ENCODE measurements at regions not wholly inside any gene's neighbourhood (a gene's known extent, or its start where the extent isn't known, plus 50 kb on each side); places are given as distances from the start of the nearest gene placed in this dataset.

DNA sequence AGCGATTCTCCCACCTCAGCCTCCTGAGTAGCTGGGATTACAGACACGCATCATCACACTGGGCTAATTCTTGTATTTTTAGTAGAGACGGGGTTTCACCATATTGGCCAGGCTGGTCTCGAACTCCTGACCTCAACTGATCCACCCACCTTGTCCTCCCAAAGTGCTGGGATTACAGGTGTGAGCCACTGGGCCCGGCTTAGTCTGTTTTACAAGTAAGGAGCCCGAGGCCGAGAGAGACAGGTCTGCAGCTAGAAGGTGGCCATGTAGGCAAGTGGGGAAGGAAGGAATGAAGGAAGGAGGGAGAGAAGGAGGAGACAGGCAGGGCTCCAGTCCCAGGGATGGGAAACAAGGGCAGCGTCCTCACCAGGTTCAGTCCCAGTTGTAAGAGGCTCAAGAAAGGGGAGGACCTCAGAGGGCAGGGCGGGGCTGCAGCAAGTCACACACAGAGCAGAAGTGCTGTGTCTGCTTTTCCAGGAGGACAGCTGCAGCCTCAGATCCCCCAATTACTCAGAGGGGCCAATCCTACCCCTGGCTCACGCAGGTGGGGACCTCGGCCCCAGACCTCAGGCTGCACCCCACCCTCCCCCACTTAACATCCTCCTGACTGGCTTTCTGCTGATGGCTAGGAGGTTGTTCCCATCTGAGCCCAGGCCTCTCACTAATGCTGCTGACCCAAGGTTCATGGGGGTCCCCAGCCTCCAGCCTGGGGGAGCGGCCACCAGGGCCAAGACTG is 53.8 kb upstream of the PRR5 start:
- H3K27ac ChIP-seq: no peak overlapping the region
- TF ChIP-seq POLR2A (IDR thresholded peaks at IDR 0.05; ENCODE audit: low read length) (no peak), BHLHE40 (IDR thresholded peaks at IDR 0.05; ENCODE audit: low read depth, low read length) (no peak), EP300 (IDR thresholded peaks at IDR 0.05) (no peak), ZNF302 (CRISPR knock-in tag; IDR thresholded peaks at IDR 0.05) (no peak), RFX5 (IDR thresholded peaks at IDR 0.05) (no peak), CBX8 (IDR thresholded peaks at IDR 0.05) (no peak)
- TF ChIP-seq, protein P1, sequence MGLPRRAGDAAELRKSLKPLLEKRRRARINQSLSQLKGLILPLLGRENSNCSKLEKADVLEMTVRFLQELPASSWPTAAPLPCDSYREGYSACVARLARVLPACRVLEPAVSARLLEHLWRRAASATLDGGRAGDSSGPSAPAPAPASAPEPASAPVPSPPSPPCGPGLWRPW (IDR thresholded peaks at IDR 0.05): no peak
- no peak overlapping the region for H3K4me2 ChIP-seq
- no peaks in the 10 kb centered on the region for H3K9me3 ChIP-seq
- H3K4me1 ChIP-seq: no peaks in the 10 kb centered on the region
- ChIA-PET CTCF (interaction anchor here (0.9 to 1.6 kb wide), 2 partner anchors 22 to 24 kb away, joined by 3 read pairs; no protein-coding TSS in a partner anchor), POLR2A (no interaction called here)
- no peak overlapping the region for H3K4me3 ChIP-seq
- DNase-seq (ENCODE audit: low read depth in 1 of 2, low spot score in 1 of 2): no peak
- no peak for FAIRE-seq
- WGBS (ENCODE audit: missing lambda C conversion rate): 74% methylated on average over 7 of the region's 12 CpGs
- ATAC-seq: peak in 1 of 2 experiments; percentile 28; a peak in 1 of 6 replicates

- ATAC-seq (no peak), FAIRE-seq (no peak), DNase-seq (ENCODE audit: low read depth in 1 of 2, low spot score in 1 of 2) (no peak)
- POLR2A ChIA-PET: interaction anchor here (0.7 kb wide), 1 partner anchor 1219 kb away, joined by 4 read pairs; no protein-coding TSS in a partner anchor
- no peaks in the 10 kb centered on the region for H3K9me3 ChIP-seq
- no peak overlapping the region for H3K4me3 ChIP-seq
- H3K4me2 ChIP-seq: no peak overlapping the region
- 68% methylated on average over 7 of the region's 7 CpGs for WGBS (ENCODE audit: missing lambda C conversion rate)
- no peak overlapping the region for H3K27ac ChIP-seq
- TF ChIP-seq SMC3 (IDR thresholded peaks at IDR 0.05) (no peak), SREBF2 (IDR thresholded peaks at IDR 0.05) (no peak), POLR2A (IDR thresholded peaks at IDR 0.05; ENCODE audit: low read length) (no peak), CBX8 (IDR thresholded peaks at IDR 0.05) (no peak), JUN (IDR thresholded peaks at IDR 0.05) (no peak), E2F6 (IDR thresholded peaks at IDR 0.05; ENCODE audit: borderline replicate concordance, low read depth) (no peak), CHD4 (IDR thresholded peaks at IDR 0.05; ENCODE audit: borderline replicate concordance) (no peak), TP53 (CRISPR knock-in tag; IDR thresholded peaks at IDR 0.05) (no peak), ZSCAN20 (CRISPR knock-in tag; IDR thresholded peaks at IDR 0.05) (no peak), RCOR1 (IDR thresholded peaks at IDR 0.05; ENCODE audit: low read depth, low read length) (no peak), PHF8 (IDR thresholded peaks at IDR 0.05; ENCODE audit: borderline replicate concordance, low read depth) (no peak), NPAS2 (CRISPR knock-in tag; IDR thresholded peaks at IDR 0.05; ENCODE audit: borderline replicate concordance) (no peak), RFX5 (IDR thresholded peaks at IDR 0.05) (no peak), NR3C1 (IDR thresholded peaks at IDR 0.05) (no peak)
- TF ChIP-seq, protein P2, sequence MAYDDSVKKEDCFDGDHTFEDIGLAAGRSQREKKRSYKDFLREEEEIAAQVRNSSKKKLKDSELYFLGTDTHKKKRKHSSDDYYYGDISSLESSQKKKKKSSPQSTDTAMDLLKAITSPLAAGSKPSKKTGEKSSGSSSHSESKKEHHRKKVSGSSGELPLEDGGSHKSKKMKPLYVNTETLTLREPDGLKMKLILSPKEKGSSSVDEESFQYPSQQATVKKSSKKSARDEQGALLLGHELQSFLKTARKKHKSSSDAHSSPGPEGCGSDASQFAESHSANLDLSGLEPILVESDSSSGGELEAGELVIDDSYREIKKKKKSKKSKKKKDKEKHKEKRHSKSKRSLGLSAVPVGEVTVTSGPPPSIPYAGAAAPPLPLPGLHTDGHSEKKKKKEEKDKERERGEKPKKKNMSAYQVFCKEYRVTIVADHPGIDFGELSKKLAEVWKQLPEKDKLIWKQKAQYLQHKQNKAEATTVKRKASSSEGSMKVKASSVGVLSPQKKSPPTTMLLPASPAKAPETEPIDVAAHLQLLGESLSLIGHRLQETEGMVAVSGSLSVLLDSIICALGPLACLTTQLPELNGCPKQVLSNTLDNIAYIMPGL (CRISPR knock-in tag; IDR thresholded peaks at IDR 0.05; ENCODE audit: borderline replicate concordance): no peak
- CTCF ChIA-PET: interaction anchor here (1.3 kb wide), 1 partner anchor 20 kb away, joined by 4 read pairs; no protein-coding TSS in a partner anchor
- H3K4me1 ChIP-seq: no peaks in the 10 kb centered on the region
Measured at GRCh38 chr22:44647141-44647540, 54.9 kb upstream of the PRR5 start.

- WGBS (ENCODE audit: missing lambda C conversion rate): 82% methylated on average over 5 of the region's 6 CpGs
- ChIA-PET POLR2A (interaction anchor here (0.7 kb wide), 1 partner anchor 1218 kb away, joined by 4 read pairs; no protein-coding TSS in a partner anchor), CTCF (interaction anchor here (1.3 to 1.5 kb wide), 2 partner anchors 20 to 21 kb away, joined by 3 to 4 read pairs; no protein-coding TSS in a partner anchor)
- Histone ChIP-seq H3K9me3 (no peaks in the 10 kb centered on the region), H3K4me3 (no peak overlapping the region), H3K4me2 (no peak overlapping the region), H3K27ac (no peak overlapping the region), H3K4me1 (no peaks in the 10 kb centered on the region)
- TF ChIP-seq FOSL2 (IDR thresholded peaks at IDR 0.05) (no peak), FOSL2 (CRISPR knock-in tag; IDR thresholded peaks at IDR 0.05) (no peak), JUN (IDR thresholded peaks at IDR 0.05) (no peak), HOXA7 (CRISPR knock-in tag; IDR thresholded peaks at IDR 0.05) (no peak), HOXB5 (CRISPR knock-in tag; IDR thresholded peaks at IDR 0.05) (no peak), PHF8 (IDR thresholded peaks at IDR 0.05; ENCODE audit: borderline replicate concordance, low read depth) (no peak), CHD4 (IDR thresholded peaks at IDR 0.05; ENCODE audit: borderline replicate concordance) (no peak), RARB (CRISPR knock-in tag; IDR thresholded peaks at IDR 0.05) (no peak), POLR2A (IDR thresholded peaks at IDR 0.05; ENCODE audit: low read length) (no peak), KDM1A (IDR thresholded peaks at IDR 0.05; ENCODE audit: low read depth) (no peak), NPAS2 (CRISPR knock-in tag; IDR thresholded peaks at IDR 0.05; ENCODE audit: borderline replicate concordance) (no peak), MAZ (IDR thresholded peaks at IDR 0.05; ENCODE audit: borderline replicate concordance, low read depth, low read length) (no peak), ESRRA (IDR thresholded peaks at IDR 0.05; ENCODE audit: borderline replicate concordance, low read length) (no peak), CBX8 (IDR thresholded peaks at IDR 0.05) (no peak), TFCP2L1 (CRISPR knock-in tag; IDR thresholded peaks at IDR 0.05) (no peak), MAFK (IDR thresholded peaks at IDR 0.05; ENCODE audit: partially characterized antibody) (no peak)
- TF ChIP-seq, protein P3, sequence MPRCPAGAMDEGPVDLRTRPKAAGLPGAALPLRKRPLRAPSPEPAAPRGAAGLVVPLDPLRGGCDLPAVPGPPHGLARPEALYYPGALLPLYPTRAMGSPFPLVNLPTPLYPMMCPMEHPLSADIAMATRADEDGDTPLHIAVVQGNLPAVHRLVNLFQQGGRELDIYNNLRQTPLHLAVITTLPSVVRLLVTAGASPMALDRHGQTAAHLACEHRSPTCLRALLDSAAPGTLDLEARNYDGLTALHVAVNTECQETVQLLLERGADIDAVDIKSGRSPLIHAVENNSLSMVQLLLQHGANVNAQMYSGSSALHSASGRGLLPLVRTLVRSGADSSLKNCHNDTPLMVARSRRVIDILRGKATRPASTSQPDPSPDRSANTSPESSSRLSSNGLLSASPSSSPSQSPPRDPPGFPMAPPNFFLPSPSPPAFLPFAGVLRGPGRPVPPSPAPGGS (IDR thresholded peaks at IDR 0.05): no peak
- TF ChIP-seq, protein P4, sequence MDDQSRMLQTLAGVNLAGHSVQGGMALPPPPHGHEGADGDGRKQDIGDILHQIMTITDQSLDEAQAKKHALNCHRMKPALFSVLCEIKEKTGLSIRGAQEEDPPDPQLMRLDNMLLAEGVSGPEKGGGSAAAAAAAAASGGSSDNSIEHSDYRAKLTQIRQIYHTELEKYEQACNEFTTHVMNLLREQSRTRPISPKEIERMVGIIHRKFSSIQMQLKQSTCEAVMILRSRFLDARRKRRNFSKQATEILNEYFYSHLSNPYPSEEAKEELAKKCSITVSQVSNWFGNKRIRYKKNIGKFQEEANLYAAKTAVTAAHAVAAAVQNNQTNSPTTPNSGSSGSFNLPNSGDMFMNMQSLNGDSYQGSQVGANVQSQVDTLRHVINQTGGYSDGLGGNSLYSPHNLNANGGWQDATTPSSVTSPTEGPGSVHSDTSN (IDR thresholded peaks at IDR 0.05): no peak
- no peak for FAIRE-seq
- no peak for ATAC-seq
- no peak for DNase-seq (ENCODE audit: low read depth in 1 of 2, low spot score in 1 of 2)
Measured at GRCh38 chr22:44646668-44647067, 55.3 kb upstream of the PRR5 start.
